HG02763 (cell line): ENCODE measurements at regions not wholly inside any gene's neighbourhood (a gene's known extent, or its start where the extent isn't known, plus 50 kb on each side); places are given as distances from the start of the nearest gene placed in this dataset.

Source experiments
- ATAC-seq: cut with Tn5 transposase; IDR thresholded peaks from one replicate; pipeline ENCODE4 v1.9.1; 2021; ENCODE audit warnings: mild to moderate bottlenecking, moderate library complexity; ENCODE audit not compliant: unreplicated experiment

DNA sequence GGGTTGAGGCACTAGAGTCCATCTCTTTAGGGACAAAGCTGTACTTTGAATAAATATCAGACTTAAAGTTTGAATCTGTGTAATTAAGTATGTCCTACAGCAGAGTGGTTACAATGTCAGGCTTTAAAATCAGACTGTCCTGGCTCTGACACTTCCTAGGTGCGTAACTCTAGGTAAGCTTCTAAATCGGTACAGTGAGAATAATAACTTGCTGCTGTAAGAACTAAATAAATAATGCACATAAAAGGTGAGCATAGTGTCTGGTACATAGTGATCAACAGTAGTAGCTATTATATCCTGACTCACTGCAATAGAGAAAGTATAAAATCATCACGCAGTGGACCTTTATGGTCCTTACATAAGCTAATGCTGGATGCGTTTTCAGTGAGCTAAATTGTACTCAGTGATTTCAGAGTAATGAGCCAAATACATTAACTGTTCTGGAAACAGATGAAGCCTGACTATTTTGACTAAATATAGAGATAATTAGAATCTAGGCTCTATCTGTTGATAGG, 72.2 kb upstream of the PDK4 start:
- no peak for ATAC-seq

DNA sequence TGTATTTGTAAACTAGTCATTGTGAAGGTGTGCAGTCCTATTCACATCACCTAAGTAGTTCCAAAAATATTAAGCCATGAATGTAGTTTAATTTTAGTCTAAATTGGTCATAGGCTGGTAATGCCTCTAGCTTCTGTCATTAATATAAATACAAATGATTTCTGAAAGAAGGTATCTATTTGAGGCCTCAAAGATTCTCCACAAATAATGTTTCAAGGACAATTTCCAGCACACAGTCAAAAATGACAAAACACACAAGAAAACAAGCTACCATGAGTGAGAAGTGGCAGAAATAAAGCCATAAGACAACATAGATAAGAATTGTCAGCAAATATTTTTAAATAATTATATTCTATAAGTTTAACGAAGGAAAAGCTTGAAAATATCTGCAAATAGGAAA, 66.7 kb upstream of the PDK4 start:
- no peak for ATAC-seq

DNA sequence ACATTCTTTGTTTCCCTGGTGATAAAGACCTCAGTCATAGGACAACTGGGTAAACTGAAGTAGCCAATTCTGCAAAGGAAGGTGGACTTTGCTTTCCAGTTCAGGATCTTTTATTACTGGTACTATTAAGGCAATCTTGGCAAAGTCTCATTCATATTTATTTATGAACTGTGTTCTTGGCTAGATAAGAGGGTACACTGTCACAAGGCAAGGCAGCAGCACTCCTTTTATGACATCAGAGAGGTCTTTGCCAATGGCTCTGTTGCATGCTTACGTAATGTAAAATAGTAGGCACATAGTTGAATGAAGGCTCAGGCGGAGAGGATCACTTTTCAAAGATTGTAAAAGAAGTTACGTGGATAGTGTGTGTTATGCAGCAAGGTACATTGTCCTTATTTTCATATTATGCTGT, 63.7 kb upstream of the PDK4 start:
- ATAC-seq: no peak

DNA sequence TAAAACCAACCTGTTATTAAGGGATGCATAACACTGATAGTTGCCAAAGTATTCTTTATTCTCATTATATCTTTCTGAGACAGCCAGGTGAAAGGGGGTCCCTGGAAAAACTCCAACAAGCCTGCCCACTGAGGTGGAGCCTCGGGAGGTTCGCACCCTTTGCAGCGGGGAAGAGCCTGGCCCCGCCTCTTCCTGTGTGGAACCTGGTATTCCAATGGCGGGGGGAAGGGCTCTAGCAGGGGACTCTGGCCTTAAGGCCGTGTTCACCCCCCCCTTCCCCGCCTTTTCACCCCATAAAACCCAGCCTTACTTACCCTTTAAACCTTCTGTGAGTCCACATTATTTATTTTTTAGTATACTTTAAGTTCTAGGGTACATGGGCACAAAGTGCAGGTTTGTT, 62.4 kb upstream of the PDK4 start:
- no peak for ATAC-seq

DNA sequence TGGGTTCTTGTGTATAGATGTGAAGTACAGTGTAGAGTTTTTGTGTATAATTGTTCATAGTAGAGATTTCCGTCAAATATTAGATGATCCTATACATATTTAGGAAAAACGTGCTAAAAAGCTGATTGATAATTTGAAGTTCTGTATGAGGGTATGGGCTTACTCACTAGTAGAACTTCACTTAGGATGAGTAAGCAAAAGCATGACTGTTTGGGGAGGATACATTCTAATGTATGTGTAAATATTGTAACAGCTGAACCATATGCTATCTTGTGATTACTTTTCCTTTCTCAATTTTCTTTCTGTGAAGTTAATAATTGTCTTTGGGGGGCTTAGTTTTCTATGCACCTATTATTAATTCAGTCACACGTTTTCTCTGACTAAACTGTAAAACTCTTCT, 53.2 kb upstream of the PDK4 start:
- ATAC-seq: no peak

DNA sequence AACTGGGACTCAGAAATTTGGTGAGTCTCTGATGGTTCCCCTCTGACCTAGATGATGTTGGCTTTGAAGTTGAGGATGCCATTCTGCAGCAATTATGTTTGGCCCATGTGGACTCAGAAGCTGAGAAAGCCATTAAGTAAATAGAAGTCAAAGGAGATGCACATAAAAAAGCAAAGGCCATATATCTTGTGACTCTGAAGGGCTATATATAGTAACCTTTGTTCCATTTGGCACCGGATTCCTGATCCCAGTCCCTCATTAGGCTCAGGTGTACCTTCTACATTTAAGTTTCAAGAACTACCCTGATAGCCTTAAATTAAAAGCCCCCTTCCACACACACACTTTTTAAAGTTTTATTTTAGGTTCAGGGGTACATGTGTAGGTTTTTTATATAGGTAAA, 50.0 kb upstream of the PDK4 start:
- ATAC-seq: no peak
